ENCODE measurements at regions not wholly inside any gene's neighbourhood (a gene's known extent, or its start where the extent isn't known, plus 50 kb on each side); places are given as distances from the start of the nearest gene placed in this dataset.

DNA sequence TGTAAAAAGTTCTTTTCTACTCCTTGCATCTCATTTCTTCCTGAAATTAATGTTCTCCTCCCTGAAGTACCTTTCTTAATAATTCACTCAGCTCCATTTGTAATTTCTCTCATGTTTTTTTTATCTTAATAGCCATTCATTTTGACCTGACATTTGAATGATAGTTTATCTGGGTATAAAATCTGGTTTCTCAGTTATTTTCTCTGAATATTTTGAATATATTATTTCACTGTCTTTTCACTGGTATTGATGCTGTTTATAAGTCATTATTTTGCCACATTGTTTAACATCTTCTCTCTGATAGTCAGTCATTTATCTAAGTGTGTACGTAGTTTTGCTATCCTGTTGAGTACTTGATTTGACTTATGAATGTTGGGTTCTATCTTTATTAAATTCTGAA, 68.8 kb upstream of the ARHGAP18 start:
- H3K4me3 ChIP-seq (ENCODE audit: low read depth, low read length), result no peak overlapping the region
- TF ChIP-seq CTCF (conservative IDR thresholded peaks at IDR 0.05; ENCODE audit: low read depth, low read length), result no peak
- no peak for DNase-seq (ENCODE audit: low read depth)

DNA sequence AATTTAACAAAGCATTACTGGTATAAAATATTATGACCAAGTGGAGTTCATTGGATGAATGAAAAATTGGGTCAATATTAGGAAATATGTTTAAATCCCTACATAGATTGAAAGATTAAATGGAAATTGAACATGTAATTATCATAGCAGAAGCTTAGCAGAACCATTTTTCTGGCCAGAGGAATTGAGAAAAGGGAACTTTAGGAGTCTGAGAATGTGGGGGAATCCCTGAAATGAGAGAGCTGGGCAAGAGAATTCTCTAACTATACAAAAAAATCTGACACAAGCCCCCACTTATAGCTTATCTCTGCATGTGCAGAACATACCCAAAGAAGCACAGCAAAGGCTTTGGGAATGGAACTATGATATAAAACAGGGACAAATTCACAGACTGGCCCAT, 67.4 kb upstream of the ARHGAP18 start:
- H3K4me3 ChIP-seq (ENCODE audit: low read depth, low read length), result no peak overlapping the region
- DNase-seq (ENCODE audit: low read depth), result no peak
- no peak for TF ChIP-seq CTCF (conservative IDR thresholded peaks at IDR 0.05; ENCODE audit: low read depth, low read length)

- TF ChIP-seq CTCF (conservative IDR thresholded peaks at IDR 0.05; ENCODE audit: low read depth, low read length), result no peak
- DNase-seq (ENCODE audit: low read depth), result no peak
- no peak overlapping the region for H3K4me3 ChIP-seq (ENCODE audit: low read depth, low read length)
Observed at GRCh38 chr6:129776542-129777330, 66.8 kb upstream of the ARHGAP18 start.

DNA sequence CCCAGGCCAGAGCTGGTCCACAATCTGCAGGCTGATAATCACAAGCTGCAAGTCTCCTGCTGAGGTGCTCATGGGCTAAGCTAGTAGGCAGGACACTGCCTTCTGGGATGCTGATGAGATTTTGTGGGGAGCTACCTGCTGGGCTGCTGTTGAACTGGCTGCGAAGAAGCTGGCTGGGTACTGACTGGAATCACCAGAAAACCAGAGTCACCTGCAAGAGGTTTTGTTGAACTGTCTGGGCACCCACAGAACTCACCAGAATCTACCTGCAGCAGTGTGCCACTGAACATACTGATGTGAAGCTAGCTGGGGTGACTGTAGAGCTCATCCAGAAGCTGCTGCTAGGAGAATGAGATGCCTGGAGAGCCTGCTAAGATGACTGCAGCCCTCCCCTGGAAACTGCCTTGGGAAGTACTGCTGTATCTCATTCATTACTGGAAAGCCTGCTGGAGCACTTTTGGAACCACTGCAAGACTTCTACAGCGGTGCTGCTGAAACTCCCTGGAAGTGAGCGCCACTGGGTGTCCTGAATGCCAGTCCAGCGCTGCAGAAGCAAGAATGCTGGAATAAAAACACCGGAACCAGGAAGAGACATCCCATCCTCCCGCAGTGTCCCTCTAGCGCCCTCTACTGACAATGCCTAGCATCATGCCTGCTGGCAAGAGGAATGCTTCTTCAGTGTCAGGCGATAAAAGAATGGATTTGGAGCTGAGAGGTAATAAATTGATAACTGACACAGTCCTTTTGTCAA, 64.9 kb upstream of the ARHGAP18 start:
- no peak for DNase-seq (ENCODE audit: low read depth)
- peak overlapping the region; percentile 32 for H3K4me3 ChIP-seq (ENCODE audit: low read depth, low read length)
- TF ChIP-seq CTCF (conservative IDR thresholded peaks at IDR 0.05; ENCODE audit: low read depth, low read length), result peak; percentile 99

- DNase-seq (ENCODE audit: low read depth), result no peak
- no peak overlapping the region for H3K4me3 ChIP-seq (ENCODE audit: low read depth, low read length)
- no peak for TF ChIP-seq CTCF (conservative IDR thresholded peaks at IDR 0.05; ENCODE audit: low read depth, low read length)
Observed at GRCh38 chr6:129773304-129773703, 63.3 kb upstream of the ARHGAP18 start.

- DNase-seq (ENCODE audit: low read depth), result no peak
- TF ChIP-seq CTCF (conservative IDR thresholded peaks at IDR 0.05; ENCODE audit: low read depth, low read length), result no peak
- H3K4me3 ChIP-seq (ENCODE audit: low read depth, low read length), result no peak overlapping the region
Observed at GRCh38 chr6:129771678-129772077, 61.7 kb upstream of the ARHGAP18 start.
